GM18868 (cell line): ENCODE measurements at regions not wholly inside any gene's neighbourhood (a gene's known extent, or its start where the extent isn't known, plus 50 kb on each side); places are given as distances from the start of the nearest gene placed in this dataset.

Source experiments
- ATAC-seq: cut with Tn5 transposase; IDR thresholded peaks from one replicate; pipeline ENCODE4 v1.9.1; 2021; ENCODE audit warnings: mild to moderate bottlenecking, moderate library complexity; ENCODE audit not compliant: unreplicated experiment

- ATAC-seq = no peak
These were observed 92.6 kb downstream of the FAT3 start for GRCh38 chr11:92317222-92317621.

DNA sequence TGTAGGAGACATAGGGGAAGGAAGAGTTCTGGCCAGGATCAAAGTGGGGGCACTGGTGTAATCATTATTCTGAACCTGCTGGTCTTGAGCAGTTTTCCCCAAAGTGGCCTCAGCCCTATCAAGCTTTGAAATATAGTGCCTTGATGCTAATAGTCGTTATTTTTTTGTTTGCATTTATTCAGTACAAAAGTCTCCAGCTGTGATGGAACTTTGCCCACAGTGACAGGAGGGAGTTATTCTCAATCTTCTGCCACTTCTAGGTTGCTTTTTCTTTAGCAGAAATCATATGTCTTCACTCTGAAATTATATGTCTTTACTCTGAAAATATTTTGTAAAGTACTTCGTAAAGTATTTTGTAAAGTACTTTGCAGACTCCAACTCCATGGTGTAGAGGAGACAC is 93.1 kb downstream of the FAT3 start:
- ATAC-seq = no peak

DNA sequence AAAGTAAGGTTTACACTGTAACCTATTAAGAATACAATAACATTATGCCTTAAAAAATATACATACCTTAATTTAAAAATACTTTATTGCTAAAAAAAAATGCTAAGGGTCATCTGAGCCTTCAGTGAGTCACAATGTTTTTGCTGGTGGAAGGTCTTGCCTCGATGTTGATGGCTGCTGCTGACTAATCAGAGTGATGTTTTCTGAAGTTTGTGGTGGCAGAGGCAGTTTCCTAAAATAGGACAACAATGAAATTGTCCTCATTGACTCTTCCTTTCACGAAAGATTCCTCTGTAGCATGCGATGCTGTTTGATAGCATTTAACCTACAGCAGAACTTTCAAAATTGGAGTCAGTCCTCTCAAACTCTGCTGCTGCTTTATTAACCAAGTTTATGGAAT is 97.6 kb downstream of the FAT3 start:
- ATAC-seq = no peak

- no peak for ATAC-seq
These were observed 100.3 kb downstream of the FAT3 start for GRCh38 chr11:92324890-92325289.

- no peak for ATAC-seq
These were observed 100.8 kb downstream of the FAT3 start for GRCh38 chr11:92325416-92325815.

DNA sequence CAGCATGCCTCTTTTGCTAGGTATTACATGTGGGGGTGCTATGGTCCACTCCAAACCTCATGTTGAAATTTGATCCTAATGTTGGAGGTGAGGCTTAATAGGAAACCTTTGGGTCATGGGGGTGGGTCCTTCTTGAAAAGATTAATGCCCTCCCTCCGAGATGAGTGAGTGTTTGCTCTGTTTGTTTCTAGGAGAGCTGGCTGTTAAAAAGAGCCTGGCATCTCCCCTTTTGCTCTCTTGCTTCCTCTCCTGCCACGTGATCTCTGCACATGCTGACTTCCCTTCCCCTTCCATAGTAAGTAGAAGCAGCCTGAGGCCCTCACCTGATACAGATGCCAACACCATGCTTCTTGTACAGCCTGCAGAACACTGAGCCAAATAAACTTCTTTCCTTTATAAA is 104.5 kb downstream of the FAT3 start:
- no peak for ATAC-seq

- ATAC-seq = no peak
These were observed 105.0 kb downstream of the FAT3 start for GRCh38 chr11:92329646-92330045.

- ATAC-seq = no peak
These were observed 105.5 kb downstream of the FAT3 start for GRCh38 chr11:92330114-92330513.

- no peak for ATAC-seq
These were observed 108.4 kb downstream of the FAT3 start for GRCh38 chr11:92332986-92333385.

- peak; percentile 71 for ATAC-seq
These were observed 116.2 kb downstream of the FAT3 start for GRCh38 chr11:92340839-92341238.

GRCh38 chr11:92342034-92342720 is 117.6 kb downstream of the FAT3 start:
- no peak for ATAC-seq

DNA sequence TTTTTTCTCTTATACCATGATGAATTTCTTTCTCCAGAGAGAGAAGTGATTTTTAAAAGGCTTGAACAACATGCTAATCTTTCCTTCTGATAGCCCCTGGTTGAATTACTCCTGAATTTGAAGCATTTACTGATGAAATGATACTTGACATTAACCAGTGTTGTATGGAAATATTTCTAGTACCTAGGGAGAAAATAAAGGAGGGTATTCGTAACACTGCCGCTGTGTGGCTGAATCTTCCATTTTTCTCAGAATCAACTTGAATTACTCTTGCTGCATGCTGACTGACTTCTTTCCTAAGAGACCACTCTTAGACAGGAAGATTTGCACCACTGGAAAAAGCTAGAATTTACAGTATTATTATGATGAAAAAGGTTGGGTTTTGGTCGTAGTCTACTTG is 118.3 kb downstream of the FAT3 start:
- no peak for ATAC-seq

DNA sequence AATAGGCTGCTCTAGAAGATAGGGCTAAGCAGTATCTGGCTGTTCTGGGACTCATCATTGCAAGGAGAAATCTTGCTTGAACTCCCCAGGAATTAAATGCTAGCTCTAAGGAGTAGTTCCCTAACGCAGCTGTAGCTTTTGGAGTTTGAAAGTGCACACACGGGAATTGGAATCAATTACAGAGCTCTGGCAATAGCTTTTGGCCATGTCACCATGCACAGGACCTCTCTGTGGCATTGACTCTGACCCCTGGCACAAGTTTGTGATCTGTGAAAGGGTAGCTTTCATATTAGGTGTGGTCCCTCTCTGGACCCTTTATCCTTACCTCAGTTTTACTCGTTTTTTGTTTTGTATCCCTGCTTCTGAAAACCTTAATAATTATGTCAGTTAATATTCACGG is 121.6 kb downstream of the FAT3 start:
- no peak for ATAC-seq

GRCh38 chr11:92347454-92347853 is 122.8 kb downstream of the FAT3 start:
- ATAC-seq = no peak

- no peak for ATAC-seq
These were observed 125.0 kb downstream of the FAT3 start for GRCh38 chr11:92349486-92350156.

DNA sequence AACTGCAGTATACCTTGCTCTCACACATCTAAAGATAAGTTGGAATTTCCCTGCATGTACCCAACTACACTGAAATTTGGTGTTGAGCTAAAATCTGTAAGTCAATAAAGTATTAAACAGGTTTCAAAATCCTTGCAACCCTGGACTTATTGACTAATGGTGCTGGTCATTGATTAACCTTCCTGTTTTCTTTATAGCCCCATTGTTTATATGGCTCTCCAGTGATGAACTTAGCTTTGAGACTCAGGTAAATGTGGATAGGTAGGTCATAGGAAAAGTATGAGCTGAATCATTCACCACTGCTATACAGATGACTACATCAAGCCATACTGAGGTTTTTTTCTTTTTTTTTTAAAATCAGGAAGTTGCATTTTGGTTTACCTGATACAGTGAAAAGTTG is 132.7 kb downstream of the FAT3 start:
- ATAC-seq = no peak

GRCh38 chr11:92357841-92358240 is 133.2 kb downstream of the FAT3 start:
- no peak for ATAC-seq

GRCh38 chr11:92361551-92361950 is 136.9 kb downstream of the FAT3 start:
- no peak for ATAC-seq

DNA sequence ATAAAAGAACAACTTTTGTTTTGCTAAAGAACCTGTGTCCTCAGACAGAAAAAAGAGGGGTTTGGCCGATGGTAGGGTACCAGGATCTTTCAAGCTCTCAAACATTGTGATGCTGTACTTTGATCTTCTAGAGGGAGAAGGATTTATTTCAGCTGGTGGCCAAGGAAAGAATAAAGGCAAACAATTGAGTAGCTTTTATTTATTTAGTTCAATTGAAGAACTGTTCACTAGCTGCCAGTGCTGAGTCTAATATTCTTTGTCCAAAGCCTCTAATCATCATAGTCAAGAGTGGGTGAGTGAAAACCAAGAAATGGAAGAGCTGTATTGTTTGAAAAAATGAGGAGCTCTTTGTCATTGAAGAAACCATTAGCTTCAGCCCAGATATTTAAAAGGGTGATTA is 138.4 kb downstream of the FAT3 start:
- ATAC-seq = no peak

DNA sequence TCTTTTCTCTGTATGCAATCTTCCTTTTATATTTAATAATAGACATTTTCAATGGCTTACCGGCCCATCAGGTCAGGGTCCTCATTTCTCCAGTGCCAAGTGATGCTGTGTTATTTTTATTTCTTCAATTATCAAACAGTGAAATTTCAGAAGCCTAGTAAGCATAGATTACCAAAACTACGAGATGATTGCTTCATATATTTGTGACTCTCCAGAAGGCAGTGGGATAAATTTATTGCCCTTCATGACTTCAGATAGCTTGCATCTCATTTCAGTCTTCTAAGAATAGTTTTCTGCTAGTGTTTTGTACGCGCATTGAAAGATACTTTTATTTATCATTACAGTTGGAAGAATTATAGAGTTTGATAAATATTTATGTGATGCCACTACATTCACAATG is 139.6 kb downstream of the FAT3 start:
- no peak for ATAC-seq

DNA sequence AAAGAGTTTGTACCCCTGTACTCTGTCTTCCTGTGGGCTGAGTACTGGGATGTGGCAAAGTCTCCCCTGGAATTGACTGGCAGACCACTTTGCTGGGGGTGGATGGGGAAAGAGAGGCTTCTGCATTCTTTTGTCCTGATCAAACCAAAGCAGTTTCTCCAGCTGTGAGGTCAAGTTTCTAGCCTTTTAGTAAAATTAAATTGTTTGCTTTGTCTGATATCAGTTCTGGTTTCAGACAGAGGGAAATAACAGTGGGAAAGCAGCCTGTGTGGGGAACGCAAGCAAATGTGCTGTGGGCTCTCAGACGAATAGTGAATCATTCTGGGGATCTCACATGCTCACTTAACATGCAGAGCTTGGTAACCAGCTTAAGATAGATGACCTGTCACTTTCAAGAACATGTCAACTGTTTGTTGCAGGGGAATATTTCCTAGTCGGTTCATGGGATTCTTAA is 151.6 kb downstream of the FAT3 start:
- ATAC-seq = no peak

DNA sequence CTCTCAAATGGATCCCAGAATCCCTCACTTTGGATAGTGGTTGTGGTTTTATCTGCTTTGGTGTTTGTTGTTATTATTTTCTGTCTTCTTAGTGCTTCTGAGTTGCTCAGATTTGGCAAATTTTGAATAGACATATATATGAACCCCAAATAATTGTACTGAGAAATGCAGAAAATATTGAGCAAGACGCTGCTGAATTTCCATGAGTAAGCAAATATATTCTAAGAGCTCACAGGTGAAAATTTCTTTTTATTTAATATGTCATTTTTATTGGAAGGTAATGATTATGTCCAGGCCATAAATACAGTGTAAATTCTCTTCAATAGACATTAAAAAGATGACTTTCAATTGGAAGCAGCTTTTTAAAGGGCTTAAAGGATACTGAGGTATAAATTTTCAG is 152.1 kb downstream of the FAT3 start:
- ATAC-seq = no peak

DNA sequence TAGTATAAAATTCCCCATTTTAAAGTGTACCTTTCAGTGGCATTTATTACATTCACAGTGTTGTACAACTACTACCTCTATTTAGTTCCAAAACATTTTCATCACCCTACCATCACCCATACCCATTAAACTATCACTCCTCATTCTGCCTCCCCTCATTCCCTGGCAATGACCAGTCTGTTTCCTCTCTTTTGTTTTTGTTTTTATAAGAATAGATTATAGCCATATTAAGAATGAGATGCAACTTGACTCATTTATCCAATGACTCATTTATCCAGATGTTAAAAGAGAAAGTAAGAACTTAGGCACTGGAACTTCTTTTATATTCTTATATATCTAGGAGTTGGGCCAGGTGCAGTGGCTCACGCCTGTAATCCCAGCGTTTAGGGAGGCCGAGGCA is 156.3 kb downstream of the FAT3 start:
- no peak for ATAC-seq
